HAP-1 (cell line): ENCODE measurements at regions not wholly inside any gene's neighbourhood (a gene's known extent, or its start where the extent isn't known, plus 50 kb on each side); places are given as distances from the start of the nearest gene placed in this dataset.

Source experiments
- DNase-seq, 2 experiments: peaks; one replicate each; pipeline ENCODE4 v3.0.0-alpha.2; 2016 to 2020; ENCODE audit warnings: low spot score in 2 of 2
- H3K27me3 ChIP-seq: fragments of 250-450 bp; sonication (Bioruptor Pico); 2 replicates; pipeline ENCODE4 v1.5.1; 2020; ENCODE audit warnings: low read depth, mild to moderate bottlenecking, moderate library complexity
- H3K36me3 ChIP-seq: fragments of 250-450 bp; sonication (Bioruptor Pico); replicated peaks from 2 replicates; pipeline ENCODE4 v1.5.1; 2020; ENCODE audit warnings: mild to moderate bottlenecking
- H3K4me1 ChIP-seq: fragments of 250-450 bp; sonication (Bioruptor Pico); 2 replicates; pipeline ENCODE4 v1.5.1; 2020; ENCODE audit warnings: mild to moderate bottlenecking
- H3K4me3 ChIP-seq: fragments of 250-450 bp; sonication (Bioruptor Pico); 2 replicates; pipeline ENCODE4 v1.5.1; 2020; ENCODE audit warnings: mild to moderate bottlenecking, moderate library complexity
- H3K9me3 ChIP-seq: fragments of 250-450 bp; sonication (Bioruptor Pico); 2 replicates; pipeline ENCODE4 v1.5.1; 2020; ENCODE audit warnings: mild to moderate bottlenecking, moderate library complexity
- in situ Hi-C: fragments of 300-500 bp; cut with MboI; formaldehyde crosslinking; loops from 3 replicates; pipeline ENCODE4 v1.14.3; 2020; ENCODE audit warnings: low sequenced_read_pairs, inconsistent platforms, mixed read lengths

GRCh38 chrY:12593532-12594216 lies 107.4 kb upstream of the USP9Y start:
- in situ Hi-C loops, result no loop called here
- no peak overlapping the region for H3K4me3 ChIP-seq
- no peak for DNase-seq
- H3K9me3 ChIP-seq, result no peaks in the 10 kb centered on the region
- H3K36me3 ChIP-seq, result no peaks in the 10 kb centered on the region
- H3K4me1 ChIP-seq, result no peaks in the 10 kb centered on the region
- H3K27me3 ChIP-seq, result no peaks in the 10 kb centered on the region

DNA sequence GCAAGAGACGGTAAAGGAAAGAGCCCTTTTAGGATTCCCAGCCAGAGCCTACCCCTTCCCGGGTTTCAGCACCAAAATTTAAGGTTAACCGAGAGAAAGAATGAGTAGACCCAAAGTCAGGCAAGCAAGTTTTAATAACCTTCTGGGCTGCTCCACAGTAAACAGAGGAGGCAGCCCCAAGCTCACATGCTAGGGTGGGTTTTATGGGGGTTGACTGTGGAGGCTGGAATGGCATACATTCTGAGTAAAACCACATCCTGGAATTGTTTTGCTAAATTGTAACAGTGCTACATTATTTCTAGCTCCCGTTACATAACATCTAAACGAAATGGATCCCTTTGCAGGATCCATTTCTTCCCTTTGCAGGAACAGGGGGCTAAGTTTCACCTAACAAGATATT lies 102.2 kb upstream of the USP9Y start:
- no peaks in the 10 kb centered on the region for H3K4me1 ChIP-seq
- H3K9me3 ChIP-seq, result no peaks in the 10 kb centered on the region
- DNase-seq, result no peak
- no peak overlapping the region for H3K4me3 ChIP-seq
- in situ Hi-C loops, result no loop called here
- H3K36me3 ChIP-seq, result no peaks in the 10 kb centered on the region
- no peaks in the 10 kb centered on the region for H3K27me3 ChIP-seq

- in situ Hi-C loops, result no loop called here
- DNase-seq, result no peak
- no peaks in the 10 kb centered on the region for H3K36me3 ChIP-seq
- no peaks in the 10 kb centered on the region for H3K4me1 ChIP-seq
- no peak overlapping the region for H3K4me3 ChIP-seq
- H3K27me3 ChIP-seq, result no peaks in the 10 kb centered on the region
- no peaks in the 10 kb centered on the region for H3K9me3 ChIP-seq
These were observed 95.6 kb upstream of the USP9Y start for GRCh38 chrY:12605426-12605825.

DNA sequence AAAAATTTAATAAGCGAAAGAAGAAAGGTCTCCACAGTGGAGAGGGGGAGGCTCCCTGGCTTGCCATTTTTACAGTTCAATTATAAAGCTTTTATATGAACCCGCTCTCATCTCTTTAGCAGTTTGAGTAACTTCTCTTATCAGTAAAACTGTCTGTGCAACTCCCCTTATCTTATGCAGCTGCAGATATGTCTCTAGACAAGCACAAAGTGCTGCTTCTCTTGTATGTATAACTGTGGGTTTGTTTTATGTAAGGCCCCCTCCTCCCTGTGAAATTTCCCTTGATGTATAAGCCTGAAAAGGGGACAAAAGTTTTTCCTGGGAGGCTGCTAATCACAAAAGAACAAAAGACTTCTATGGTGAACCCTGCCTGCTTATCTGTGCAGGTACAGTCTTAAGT lies 90.2 kb upstream of the USP9Y start:
- Histone ChIP-seq H3K9me3 (no peaks in the 10 kb centered on the region), H3K27me3 (no peaks in the 10 kb centered on the region), H3K36me3 (no peaks in the 10 kb centered on the region), H3K4me3 (no peak overlapping the region), H3K4me1 (no peaks in the 10 kb centered on the region)
- DNase-seq, result no peak
- in situ Hi-C loops, result no loop called here

DNA sequence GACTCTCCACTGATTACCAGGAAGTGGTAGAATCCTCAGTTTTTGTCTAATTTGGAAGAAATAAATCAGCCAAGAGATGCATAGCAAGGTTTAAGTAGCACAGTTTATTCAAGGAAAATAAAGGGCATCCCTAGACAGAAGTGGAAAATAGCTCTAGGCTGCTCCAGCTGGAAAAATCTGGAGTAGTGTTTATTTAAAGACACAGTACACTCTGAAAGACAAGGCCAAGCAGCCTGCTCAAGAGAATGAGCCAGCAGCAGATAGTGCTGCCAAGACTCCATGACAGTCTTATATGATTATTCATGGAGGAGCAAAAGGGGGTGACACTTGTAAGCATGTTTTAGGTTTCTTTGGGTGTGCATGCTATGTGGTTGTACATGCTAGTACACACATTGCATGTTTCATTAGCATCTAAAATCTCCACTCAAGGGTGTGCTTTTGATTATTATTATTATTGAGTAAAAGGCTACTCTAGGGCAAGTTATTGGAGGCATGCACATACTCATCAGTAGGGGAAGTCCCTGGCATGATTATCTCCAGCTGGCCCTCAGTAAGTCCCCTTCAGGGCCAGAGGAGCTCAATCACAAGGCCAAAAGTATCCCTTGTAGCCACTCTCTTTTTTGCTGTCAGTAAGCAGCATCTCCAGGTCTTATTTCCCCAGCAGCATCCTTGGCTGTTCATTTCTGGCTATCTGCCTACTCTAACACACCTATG lies 85.1 kb upstream of the USP9Y start:
- no peak for DNase-seq

GRCh38 chrY:12621454-12622081 lies 79.5 kb upstream of the USP9Y start:
- Histone ChIP-seq H3K4me1 (no peaks in the 10 kb centered on the region), H3K9me3 (no peaks in the 10 kb centered on the region), H3K27me3 (no peaks in the 10 kb centered on the region), H3K4me3 (no peak overlapping the region), H3K36me3 (no peaks in the 10 kb centered on the region)
- DNase-seq, result no peak
- in situ Hi-C loops, result no loop called here

More for the DNA sequence above, 85.1 kb upstream of the USP9Y start:
- Histone ChIP-seq H3K9me3 (no peaks in the 10 kb centered on the region), H3K4me3 (no peak overlapping the region), H3K27me3 (no peaks in the 10 kb centered on the region), H3K4me1 (no peaks in the 10 kb centered on the region), H3K36me3 (no peaks in the 10 kb centered on the region)
- in situ Hi-C loops, result no loop called here

- Histone ChIP-seq H3K4me1 (no peaks in the 10 kb centered on the region), H3K27me3 (no peaks in the 10 kb centered on the region), H3K9me3 (no peaks in the 10 kb centered on the region), H3K4me3 (no peak overlapping the region), H3K36me3 (no peaks in the 10 kb centered on the region)
- DNase-seq, result no peak
- in situ Hi-C loops, result no loop called here
These were observed 77.8 kb upstream of the USP9Y start for GRCh38 chrY:12623204-12623603.

DNA sequence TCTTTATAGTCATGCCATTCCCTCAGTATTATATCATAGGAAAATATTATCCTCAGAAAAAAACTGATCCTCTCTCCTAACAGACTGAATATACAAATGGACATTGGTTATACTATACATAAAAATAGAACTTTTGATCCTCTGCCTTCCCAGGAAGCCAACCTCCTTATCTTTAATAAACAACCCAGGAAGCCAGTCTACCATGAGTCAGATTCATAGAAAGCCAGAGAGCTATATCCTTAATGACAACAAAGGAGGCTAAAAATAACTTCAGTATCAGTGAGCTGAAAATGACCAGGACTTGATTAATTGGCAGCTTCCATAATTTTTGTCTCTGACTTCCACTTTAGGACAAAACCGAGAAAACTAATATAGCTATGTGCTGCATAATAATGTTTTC lies 58.0 kb upstream of the USP9Y start:
- in situ Hi-C loops, result no loop called here
- DNase-seq, result no peak
- H3K9me3 ChIP-seq, result no peaks in the 10 kb centered on the region

GRCh38 chrY:12643693-12644348 lies 57.2 kb upstream of the USP9Y start:
- Histone ChIP-seq H3K4me3 (no peak overlapping the region), H3K27me3 (no peaks in the 10 kb centered on the region), H3K9me3 (no peaks in the 10 kb centered on the region), H3K36me3 (no peaks in the 10 kb centered on the region), H3K4me1 (no peaks in the 10 kb centered on the region)
- in situ Hi-C loops, result no loop called here
- DNase-seq, result no peak

More for the DNA sequence above, 58.0 kb upstream of the USP9Y start:
- H3K27me3 ChIP-seq, result no peaks in the 10 kb centered on the region
- no peaks in the 10 kb centered on the region for H3K36me3 ChIP-seq
- no peaks in the 10 kb centered on the region for H3K4me1 ChIP-seq
- no peak overlapping the region for H3K4me3 ChIP-seq

- no peak for DNase-seq
- in situ Hi-C loops, result no loop called here
- no peaks in the 10 kb centered on the region for H3K9me3 ChIP-seq
- no peaks in the 10 kb centered on the region for H3K27me3 ChIP-seq
- H3K4me3 ChIP-seq, result no peak overlapping the region
- no peaks in the 10 kb centered on the region for H3K36me3 ChIP-seq
- H3K4me1 ChIP-seq, result no peaks in the 10 kb centered on the region
These were observed 49.9 kb upstream of the USP9Y start for GRCh38 chrY:12651095-12651494.
